Activated T-helper 17 cell treated with anti-CD3 and anti-CD28 coated beads, Interleukin-2, amount 50 U/mL, for 72 hours (primary cell): ENCODE measurements at regions not wholly inside any gene's neighbourhood (a gene's known extent, or its start where the extent isn't known, plus 50 kb on each side); places are given as distances from the start of the nearest gene placed in this dataset.

ENCODE experiments used
- ATAC-seq: fragments of 150-1000 bp; cut with Tn5 transposase; replicated peaks from 2 replicates; pipeline ENCODE4 v1.10.0; 2021; ENCODE audit warnings: mild to moderate bottlenecking, moderate library complexity
- H3K27ac Mint-ChIP-seq: one replicate; pipeline ENCODE4 v1.8.0; 2022; ENCODE audit warnings: mixed read lengths
- H3K27me3 Mint-ChIP-seq: one replicate; pipeline ENCODE4 v1.8.0; 2022; ENCODE audit warnings: mixed read lengths
- H3K36me3 Mint-ChIP-seq: one replicate; pipeline ENCODE4 v1.8.0; 2022; ENCODE audit warnings: low read depth, mild to moderate bottlenecking, mixed read lengths
- H3K4me1 Mint-ChIP-seq: one replicate; pipeline ENCODE4 v1.8.0; 2022; ENCODE audit warnings: mixed read lengths
- H3K4me3 Mint-ChIP-seq: one replicate; pipeline ENCODE4 v1.8.0; 2022; ENCODE audit warnings: mild to moderate bottlenecking, mixed read lengths
- H3K9me3 Mint-ChIP-seq: one replicate; pipeline ENCODE4 v1.8.0; 2022; ENCODE audit warnings: mixed read lengths

GRCh38 chr4:124386648-124387047 is 325.9 kb downstream of the ANKRD50 start:
- no peak for ATAC-seq
- Mint-ChIP-seq H3K36me3 (no peaks in the 10 kb centered on the region), H3K4me1 (no peaks in the 10 kb centered on the region), H3K27ac (no peak overlapping the region), H3K27me3 (no peaks in the 10 kb centered on the region), H3K9me3 (no peaks in the 10 kb centered on the region), H3K4me3 (no peak overlapping the region)

GRCh38 chr4:124389591-124389990 is 322.9 kb downstream of the ANKRD50 start:
- no peaks in the 10 kb centered on the region for H3K36me3 Mint-ChIP-seq

GRCh38 chr4:124390861-124391260 is 321.7 kb downstream of the ANKRD50 start:
- Mint-ChIP-seq H3K27me3 (no peaks in the 10 kb centered on the region), H3K4me1 (no peaks in the 10 kb centered on the region), H3K27ac (no peak overlapping the region), H3K4me3 (no peak overlapping the region), H3K9me3 (no peaks in the 10 kb centered on the region), H3K36me3 (no peaks in the 10 kb centered on the region)
- no peak for ATAC-seq

More at GRCh38 chr4:124389591-124389990, 322.9 kb downstream of the ANKRD50 start:
- Mint-ChIP-seq H3K4me3 (no peak overlapping the region), H3K9me3 (no peaks in the 10 kb centered on the region), H3K27me3 (no peaks in the 10 kb centered on the region), H3K4me1 (no peaks in the 10 kb centered on the region), H3K27ac (no peak overlapping the region)
- ATAC-seq: no peak

DNA sequence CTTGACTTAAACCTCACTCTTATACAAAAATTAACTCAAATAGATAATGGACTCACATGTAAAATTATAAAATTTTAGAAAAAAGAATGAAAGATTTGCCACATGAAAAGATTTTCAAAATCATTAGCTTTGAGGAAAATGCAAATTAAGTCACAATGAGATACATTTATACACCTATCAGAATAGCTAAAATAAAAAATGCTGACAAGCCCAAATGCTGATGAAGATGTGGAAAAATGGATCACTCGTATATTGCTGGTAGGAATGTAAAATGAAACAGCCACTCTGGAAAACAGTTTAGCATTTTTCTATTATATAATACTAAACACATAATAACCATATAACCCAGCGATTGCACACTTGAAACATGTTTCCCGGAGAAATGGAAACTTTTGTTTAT is 316.2 kb downstream of the ANKRD50 start:
- ATAC-seq: no peak
- H3K27me3 Mint-ChIP-seq: no peaks in the 10 kb centered on the region
- no peak overlapping the region for H3K4me3 Mint-ChIP-seq
- no peaks in the 10 kb centered on the region for H3K9me3 Mint-ChIP-seq
- H3K4me1 Mint-ChIP-seq: no peaks in the 10 kb centered on the region
- no peak overlapping the region for H3K27ac Mint-ChIP-seq
- H3K36me3 Mint-ChIP-seq: no peaks in the 10 kb centered on the region

DNA sequence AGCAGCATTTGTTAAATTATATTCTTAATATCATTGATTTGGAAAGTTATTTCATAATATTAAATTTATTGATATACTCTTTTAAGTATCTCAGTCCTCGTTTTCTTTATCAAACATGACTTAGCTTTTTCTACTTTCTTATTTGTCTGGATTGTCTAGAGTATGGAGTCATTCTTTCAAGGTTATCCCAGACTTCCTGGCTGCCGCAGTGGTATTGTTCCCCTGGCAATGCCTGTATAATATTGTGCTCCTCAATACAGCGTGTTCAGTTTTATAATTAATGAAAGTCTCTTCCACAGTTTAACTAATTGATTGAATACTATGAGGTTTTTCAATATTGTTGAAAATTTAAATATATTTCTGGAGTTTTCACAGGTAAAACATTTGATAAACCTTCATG is 310.9 kb downstream of the ANKRD50 start:
- no peaks in the 10 kb centered on the region for H3K27me3 Mint-ChIP-seq
- no peak overlapping the region for H3K4me3 Mint-ChIP-seq
- no peak overlapping the region for H3K27ac Mint-ChIP-seq
- no peaks in the 10 kb centered on the region for H3K9me3 Mint-ChIP-seq
- H3K36me3 Mint-ChIP-seq: no peaks in the 10 kb centered on the region
- ATAC-seq: no peak
- H3K4me1 Mint-ChIP-seq: no peaks in the 10 kb centered on the region

- Mint-ChIP-seq H3K4me3 (no peak overlapping the region), H3K36me3 (no peaks in the 10 kb centered on the region), H3K4me1 (no peaks in the 10 kb centered on the region), H3K9me3 (no peaks in the 10 kb centered on the region), H3K27me3 (no peaks in the 10 kb centered on the region), H3K27ac (no peak overlapping the region)
- no peak for ATAC-seq
Measured at GRCh38 chr4:124409044-124409443, 303.5 kb downstream of the ANKRD50 start.

DNA sequence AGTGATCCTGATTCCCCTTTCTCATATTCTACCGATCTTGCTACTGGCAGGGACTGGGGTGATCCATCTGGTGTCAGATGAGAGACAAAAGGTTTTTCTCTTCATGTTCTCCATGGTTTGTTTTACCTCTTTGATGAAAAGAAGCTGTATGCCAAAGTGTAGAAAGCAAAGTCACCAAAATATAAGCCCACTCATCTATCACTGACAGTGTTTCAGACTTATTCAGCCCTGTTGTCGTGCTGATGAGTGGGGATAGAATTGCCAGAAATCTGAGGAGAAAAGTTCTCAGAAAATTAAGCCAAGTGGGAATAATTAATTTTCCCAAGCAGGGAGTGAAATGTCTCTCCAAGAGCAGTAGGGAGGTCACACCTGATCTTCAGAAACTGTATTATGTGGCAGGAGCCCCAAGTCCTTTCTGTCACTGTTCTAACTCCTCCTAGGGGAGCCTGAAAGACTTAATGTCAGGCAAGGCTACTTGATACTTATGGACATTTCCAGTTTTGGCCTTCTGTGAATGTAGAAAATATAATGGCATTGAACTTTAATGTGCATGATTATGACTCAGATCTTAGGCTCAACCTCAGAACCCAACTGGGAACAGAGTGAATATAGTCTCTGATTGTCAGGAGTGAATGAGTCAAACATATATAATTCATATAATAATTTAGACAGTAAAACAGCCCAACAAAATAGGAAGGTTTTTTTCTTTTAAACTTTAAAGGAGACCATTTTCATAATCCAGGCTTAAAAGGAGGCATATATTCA is 298.1 kb downstream of the ANKRD50 start:
- no peak overlapping the region for H3K4me3 Mint-ChIP-seq
- H3K36me3 Mint-ChIP-seq: no peaks in the 10 kb centered on the region
- no peaks in the 10 kb centered on the region for H3K4me1 Mint-ChIP-seq
- H3K27me3 Mint-ChIP-seq: no peaks in the 10 kb centered on the region
- H3K27ac Mint-ChIP-seq: no peak overlapping the region
- no peak for ATAC-seq
- peaks cover 4% of the 10 kb centered on the region for H3K9me3 Mint-ChIP-seq

GRCh38 chr4:124415146-124415545 is 297.4 kb downstream of the ANKRD50 start:
- ATAC-seq: no peak
- Mint-ChIP-seq H3K27me3 (no peaks in the 10 kb centered on the region), H3K4me1 (no peaks in the 10 kb centered on the region), H3K27ac (no peak overlapping the region), H3K36me3 (no peaks in the 10 kb centered on the region), H3K9me3 (peaks cover 4% of the 10 kb centered on the region), H3K4me3 (no peak overlapping the region)

GRCh38 chr4:124417371-124417770 is 295.2 kb downstream of the ANKRD50 start:
- no peaks in the 10 kb centered on the region for H3K36me3 Mint-ChIP-seq
- no peak overlapping the region for H3K27ac Mint-ChIP-seq
- H3K4me3 Mint-ChIP-seq: no peak overlapping the region
- H3K27me3 Mint-ChIP-seq: no peaks in the 10 kb centered on the region
- no peaks in the 10 kb centered on the region for H3K4me1 Mint-ChIP-seq
- peaks cover 4% of the 10 kb centered on the region for H3K9me3 Mint-ChIP-seq
- ATAC-seq: no peak

- Mint-ChIP-seq H3K4me1 (no peaks in the 10 kb centered on the region), H3K4me3 (no peak overlapping the region), H3K27ac (no peak overlapping the region), H3K27me3 (no peaks in the 10 kb centered on the region), H3K9me3 (peaks cover 4% of the 10 kb centered on the region), H3K36me3 (no peaks in the 10 kb centered on the region)
- ATAC-seq: no peak
Measured at GRCh38 chr4:124420166-124420695, 292.3 kb downstream of the ANKRD50 start.

- Mint-ChIP-seq H3K27ac (no peak overlapping the region), H3K36me3 (no peaks in the 10 kb centered on the region), H3K4me1 (no peaks in the 10 kb centered on the region), H3K27me3 (no peaks in the 10 kb centered on the region), H3K4me3 (no peak overlapping the region), H3K9me3 (no peaks in the 10 kb centered on the region)
- no peak for ATAC-seq
Measured at GRCh38 chr4:124423160-124423559, 289.4 kb downstream of the ANKRD50 start.

GRCh38 chr4:124426279-124426678 is 286.3 kb downstream of the ANKRD50 start:
- no peaks in the 10 kb centered on the region for H3K36me3 Mint-ChIP-seq
- H3K4me3 Mint-ChIP-seq: no peak overlapping the region
- peaks cover 3% of the 10 kb centered on the region for H3K27me3 Mint-ChIP-seq
- H3K9me3 Mint-ChIP-seq: no peaks in the 10 kb centered on the region
- no peak for ATAC-seq
- no peak overlapping the region for H3K27ac Mint-ChIP-seq
- no peaks in the 10 kb centered on the region for H3K4me1 Mint-ChIP-seq

- ATAC-seq: no peak
- Mint-ChIP-seq H3K4me3 (no peak overlapping the region), H3K27ac (no peak overlapping the region), H3K9me3 (no peaks in the 10 kb centered on the region), H3K36me3 (no peaks in the 10 kb centered on the region), H3K4me1 (no peaks in the 10 kb centered on the region), H3K27me3 (peaks cover 3% of the 10 kb centered on the region)
Measured at GRCh38 chr4:124427095-124427767, 285.3 kb downstream of the ANKRD50 start.

GRCh38 chr4:124428648-124429047 is 283.9 kb downstream of the ANKRD50 start:
- Mint-ChIP-seq H3K4me3 (no peak overlapping the region), H3K27ac (no peak overlapping the region), H3K4me1 (no peaks in the 10 kb centered on the region), H3K27me3 (peaks cover 3% of the 10 kb centered on the region), H3K36me3 (no peaks in the 10 kb centered on the region), H3K9me3 (no peaks in the 10 kb centered on the region)
- no peak for ATAC-seq

DNA sequence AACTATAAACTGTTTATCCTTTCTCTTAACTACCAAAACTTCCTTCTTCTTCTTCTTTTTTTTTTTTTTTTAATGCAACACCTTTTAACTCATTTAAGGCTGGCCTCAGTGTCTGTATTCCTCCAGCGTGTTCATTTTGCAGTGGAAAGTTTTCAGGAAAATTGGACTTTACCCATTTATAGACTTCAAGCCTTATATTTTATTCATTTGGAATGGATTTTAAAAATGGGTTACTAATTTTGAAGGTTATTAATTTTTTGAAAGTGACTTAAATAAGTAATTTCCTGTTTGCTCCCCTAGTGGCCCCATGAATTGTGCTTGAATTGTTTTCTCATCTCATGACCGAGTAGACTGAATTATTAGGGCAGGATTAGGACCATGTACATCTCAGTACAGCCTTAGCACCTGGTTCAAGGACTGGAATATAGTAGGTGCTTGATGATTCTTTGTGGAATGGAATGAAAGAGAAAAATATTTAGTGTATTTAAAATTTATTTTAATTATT is 282.7 kb downstream of the ANKRD50 start:
- Mint-ChIP-seq H3K9me3 (no peaks in the 10 kb centered on the region), H3K27ac (no peak overlapping the region), H3K36me3 (no peaks in the 10 kb centered on the region), H3K4me3 (no peak overlapping the region), H3K27me3 (peaks cover 3% of the 10 kb centered on the region), H3K4me1 (no peaks in the 10 kb centered on the region)
- ATAC-seq: no peak
